ELF-1 (cell line): ENCODE measurements at regions not wholly inside any gene's neighbourhood (a gene's known extent, or its start where the extent isn't known, plus 50 kb on each side); places are given as distances from the start of the nearest gene placed in this dataset.

Source experiments
- DNase-seq: peaks from one replicate; pipeline ENCODE4 v3.0.0-alpha.2; 2016; ENCODE audit warnings: low read depth, low spot score

DNA sequence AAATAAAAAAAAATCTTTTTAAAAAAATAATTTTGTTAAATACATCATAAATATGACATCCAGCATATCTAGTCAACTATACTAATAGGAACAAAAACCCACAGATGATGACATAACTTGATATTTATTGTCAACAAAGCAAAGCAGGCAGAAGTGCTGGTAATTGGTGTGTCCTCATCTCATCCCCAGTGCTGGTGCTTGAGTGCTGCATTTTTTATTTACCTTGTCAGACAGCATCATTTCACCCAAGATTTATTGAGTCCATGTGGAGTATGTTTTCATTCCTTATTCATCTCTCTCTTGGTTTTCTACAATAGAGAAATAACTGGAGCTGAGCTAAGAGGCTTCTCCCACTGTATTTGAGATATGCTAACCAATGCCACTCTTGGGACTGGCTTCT, 191.6 kb upstream of the SLC14A2 start:
- DNase-seq = no peak

DNA sequence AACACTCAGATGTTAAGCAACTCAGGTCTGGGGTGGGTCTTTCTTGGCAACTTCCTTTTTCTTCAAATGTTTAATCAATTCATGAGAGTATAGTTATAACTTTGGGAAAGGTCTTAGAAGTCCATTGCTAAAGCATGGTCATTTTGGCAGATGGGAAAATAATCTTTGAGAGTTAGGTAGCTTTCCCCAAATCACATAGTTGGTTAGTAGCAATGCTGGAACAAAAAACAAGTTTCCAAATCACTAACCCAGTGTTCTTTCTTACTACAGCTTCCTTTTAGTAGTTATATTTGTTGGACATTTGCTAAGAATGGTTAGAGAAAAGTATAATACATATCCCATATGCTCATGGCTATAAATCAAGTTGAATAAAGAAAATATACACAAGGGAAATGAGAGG, 185.2 kb upstream of the SLC14A2 start:
- no peak for DNase-seq

DNA sequence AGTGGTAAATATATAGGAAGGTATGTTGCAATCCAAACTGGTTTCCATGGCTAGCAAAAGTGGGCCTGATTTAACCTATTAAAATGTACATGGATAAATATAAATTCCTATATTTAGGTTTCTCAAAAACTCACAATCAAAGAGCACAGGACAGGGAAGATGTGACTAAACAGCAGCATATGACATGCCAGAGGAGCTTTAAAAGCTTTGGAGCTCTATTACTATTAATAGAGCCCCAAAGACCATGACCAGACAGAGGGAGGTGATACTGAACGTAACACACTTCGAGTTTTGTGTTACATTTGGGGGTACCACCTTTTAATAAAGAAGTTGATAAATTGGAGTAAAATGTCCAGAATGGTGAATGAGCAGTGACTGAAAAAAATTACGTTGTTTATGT, 179.5 kb upstream of the SLC14A2 start:
- DNase-seq = no peak

DNA sequence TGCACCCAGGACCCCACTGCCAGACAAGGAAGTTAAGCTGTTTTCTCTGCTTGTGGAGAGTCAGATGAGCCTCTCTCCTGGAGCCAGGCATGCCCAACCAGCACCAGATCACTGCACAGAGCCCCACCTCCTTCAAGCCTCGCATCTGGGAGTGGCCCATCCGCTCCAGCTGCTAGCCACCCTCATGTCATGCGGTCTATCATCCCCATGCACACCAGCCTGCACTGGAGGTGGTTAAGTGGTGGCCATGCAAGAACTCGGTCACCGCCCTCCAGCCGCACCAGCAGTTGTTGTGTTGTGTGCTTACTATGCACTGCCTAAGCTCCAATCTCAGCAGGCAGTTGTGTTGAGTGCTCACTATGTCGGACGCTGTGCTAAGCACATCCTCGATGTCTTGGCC, 177.9 kb upstream of the SLC14A2 start:
- peak; percentile 31 for DNase-seq

DNA sequence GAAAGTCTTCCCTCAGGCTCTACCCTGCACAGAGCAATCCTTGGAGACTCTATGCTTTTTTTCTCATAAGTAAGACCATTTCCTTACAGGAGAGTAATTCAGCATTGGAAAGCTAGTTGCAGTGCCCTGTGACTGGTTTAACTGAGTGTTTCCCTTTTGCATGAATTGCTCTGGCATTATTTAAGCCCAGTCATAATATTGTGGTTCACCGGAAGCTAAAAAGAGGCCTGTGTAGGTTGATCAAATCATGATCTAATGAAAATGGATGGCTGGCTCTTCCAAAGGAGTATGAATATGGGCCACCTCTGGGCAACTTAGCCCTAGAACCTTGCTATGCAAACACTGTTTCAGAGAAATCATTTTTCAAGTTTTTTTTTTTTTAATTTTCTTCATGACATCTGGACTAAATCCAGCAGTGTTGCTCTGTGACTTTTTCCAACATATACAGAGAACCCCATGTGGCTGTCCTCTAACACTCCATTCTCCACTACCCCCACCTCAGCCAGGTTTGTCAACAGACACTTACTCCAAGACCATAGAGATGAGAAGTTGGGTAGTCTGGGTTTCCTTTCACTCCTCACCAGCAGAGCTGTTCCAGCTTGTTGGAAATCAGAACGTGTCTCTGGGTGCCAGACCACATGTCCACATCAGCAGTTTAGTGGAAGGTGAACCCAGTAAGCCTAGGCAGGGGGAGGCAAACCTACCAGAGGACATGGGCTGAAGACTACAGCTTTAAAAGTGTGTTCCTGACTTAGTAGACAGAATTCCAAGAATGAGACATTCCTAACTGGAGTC, 175.2 kb upstream of the SLC14A2 start:
- no peak for DNase-seq

DNA sequence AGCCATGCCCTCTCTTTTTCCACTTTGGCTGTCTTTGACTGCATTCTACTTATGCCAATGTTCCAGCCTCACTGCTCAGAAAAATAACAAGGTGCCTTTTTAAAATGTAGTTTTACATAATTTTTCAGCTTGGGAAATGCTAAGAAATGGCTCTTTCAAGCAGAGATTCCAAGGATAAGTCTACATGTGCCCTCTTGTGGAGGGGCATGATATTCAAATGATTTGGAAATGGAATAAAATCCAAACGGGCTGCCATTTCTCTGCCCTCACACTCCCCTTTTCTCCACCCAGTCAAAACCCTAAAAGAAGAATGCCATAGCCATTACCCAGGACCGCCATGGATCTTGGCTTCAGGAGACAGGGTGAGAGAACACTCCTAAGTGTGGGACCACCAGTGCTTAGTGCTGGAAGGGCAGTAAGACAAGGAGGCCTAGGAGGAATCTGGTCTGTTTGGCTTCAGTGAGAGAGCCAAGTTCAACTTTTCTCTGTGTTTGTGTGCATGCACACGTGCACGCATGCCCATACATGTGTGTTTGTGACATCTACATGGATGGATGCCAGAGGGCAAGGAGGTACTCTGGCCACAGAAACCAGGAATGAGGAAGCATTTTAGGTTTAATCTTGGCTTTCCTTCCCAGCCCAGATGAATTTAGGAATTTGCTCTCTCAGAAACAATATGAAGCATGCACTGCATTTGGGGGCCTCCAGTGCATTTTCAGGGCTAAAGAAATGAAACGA, 174.0 kb upstream of the SLC14A2 start:
- DNase-seq = no peak

DNA sequence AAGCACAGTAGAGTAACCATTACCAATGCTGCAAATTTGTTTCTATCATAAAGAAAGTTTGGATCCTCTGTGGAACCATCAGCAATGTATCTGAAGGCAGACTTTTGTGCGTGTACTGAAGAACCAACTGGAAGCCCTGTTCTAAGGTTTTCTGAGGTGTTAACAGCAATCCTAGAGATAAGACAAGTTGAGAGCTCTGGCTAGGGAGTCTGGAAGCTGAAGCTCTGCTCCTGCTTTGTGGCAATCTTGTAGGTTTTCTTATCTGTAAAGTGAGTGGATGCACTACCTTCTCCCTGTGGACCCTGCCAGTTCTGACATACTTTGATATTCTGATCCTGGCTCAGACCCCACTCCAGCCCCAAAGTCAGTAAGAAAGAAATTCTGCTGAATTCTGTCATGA, 171.2 kb upstream of the SLC14A2 start:
- DNase-seq = peak; percentile 2

DNA sequence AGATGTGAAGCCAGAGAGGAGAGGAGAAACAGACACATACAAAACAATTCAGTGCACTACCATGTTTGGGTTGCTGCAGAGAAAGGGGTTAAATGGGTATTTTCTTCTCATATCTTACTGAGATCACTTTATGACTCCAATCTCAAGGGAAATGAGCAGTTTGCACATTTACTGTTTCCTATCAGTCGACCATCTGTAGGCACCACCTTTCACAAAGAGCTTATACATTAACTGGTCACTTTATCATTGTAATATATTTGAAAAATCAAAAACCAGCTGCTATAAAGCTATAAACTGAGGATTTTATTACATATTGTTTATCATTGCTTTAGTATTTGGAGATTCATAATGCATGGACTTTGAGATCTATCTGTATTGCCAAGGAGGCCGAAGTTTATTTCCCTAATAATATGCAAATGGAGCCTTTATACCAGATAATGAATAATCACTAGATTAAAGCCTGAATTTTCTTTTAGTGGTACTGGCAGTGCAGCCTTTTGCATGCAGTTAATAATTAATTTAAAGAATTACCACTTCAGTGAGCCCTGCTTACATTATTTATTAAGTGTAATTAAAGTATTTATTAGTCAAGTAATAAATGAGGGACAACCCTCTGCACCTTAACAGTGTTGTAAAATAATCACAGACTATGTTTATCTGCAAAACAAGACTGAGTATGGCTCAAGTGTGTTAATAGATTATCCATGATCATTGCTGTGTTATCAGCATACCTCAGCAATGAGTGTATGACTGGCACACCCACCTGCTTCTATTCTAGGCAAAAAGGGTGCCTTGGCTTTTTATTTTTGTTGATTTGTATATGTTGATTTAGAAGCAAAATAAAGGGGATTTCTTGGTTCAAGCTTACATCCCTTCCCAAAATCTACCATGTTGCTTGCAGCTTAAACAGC, 167.7 kb upstream of the SLC14A2 start:
- no peak for DNase-seq

DNA sequence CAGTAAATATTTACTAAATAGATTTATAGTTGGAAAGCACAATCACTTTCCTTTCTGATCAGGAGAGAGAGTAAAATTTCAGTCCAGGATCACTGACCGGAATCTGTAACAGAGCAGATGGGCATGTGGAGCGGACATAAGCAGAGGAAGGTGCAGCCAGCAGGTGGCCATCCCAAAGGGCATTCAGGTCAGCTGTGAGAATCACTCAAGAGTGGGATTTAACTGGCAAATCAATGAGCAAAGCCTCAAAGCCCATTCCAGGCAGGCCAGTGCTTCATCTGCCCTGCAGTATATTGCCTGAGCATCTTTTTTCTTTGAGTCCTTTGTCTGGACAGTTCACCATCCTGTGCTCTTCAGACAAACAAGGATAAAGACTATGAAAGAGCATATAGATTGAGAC, 166.4 kb upstream of the SLC14A2 start:
- DNase-seq = no peak

DNA sequence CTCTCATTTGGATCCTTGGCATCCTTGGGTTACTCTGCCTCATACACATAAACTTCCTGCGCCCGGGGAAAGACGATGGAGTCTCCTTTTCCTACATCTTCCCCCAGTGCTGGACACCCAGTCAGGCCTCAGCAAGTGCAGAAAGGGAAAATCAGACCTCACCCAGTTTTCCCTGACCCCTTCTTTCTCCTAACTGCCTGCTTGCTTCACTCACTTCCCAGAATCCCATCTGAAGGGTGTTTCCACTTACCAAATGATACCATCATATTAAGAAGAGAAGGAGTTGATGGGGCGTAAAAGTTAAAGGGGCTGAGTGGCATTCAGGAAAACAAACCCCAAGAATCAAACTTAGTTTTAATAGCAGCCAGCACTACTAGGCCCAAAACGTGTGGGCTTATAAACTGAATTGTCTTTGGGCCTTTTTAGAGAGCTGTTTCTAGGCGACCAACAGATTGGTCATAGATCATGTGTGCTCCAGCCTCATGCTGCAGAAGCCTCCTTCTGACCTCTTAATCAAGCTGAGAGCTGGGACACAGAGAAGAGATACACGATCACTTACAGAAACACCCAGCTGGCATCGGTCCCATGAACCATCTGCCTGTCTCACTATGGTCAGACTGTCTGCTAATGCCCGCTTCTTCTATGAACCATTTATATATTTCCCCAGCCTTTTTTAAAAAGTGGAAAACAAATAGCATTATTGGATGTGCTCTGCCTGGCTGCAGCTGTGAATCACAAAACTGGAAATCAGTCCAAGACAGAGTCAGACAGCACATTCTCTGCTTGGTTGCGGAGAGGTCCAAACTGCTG, 165.7 kb upstream of the SLC14A2 start:
- DNase-seq = no peak

DNA sequence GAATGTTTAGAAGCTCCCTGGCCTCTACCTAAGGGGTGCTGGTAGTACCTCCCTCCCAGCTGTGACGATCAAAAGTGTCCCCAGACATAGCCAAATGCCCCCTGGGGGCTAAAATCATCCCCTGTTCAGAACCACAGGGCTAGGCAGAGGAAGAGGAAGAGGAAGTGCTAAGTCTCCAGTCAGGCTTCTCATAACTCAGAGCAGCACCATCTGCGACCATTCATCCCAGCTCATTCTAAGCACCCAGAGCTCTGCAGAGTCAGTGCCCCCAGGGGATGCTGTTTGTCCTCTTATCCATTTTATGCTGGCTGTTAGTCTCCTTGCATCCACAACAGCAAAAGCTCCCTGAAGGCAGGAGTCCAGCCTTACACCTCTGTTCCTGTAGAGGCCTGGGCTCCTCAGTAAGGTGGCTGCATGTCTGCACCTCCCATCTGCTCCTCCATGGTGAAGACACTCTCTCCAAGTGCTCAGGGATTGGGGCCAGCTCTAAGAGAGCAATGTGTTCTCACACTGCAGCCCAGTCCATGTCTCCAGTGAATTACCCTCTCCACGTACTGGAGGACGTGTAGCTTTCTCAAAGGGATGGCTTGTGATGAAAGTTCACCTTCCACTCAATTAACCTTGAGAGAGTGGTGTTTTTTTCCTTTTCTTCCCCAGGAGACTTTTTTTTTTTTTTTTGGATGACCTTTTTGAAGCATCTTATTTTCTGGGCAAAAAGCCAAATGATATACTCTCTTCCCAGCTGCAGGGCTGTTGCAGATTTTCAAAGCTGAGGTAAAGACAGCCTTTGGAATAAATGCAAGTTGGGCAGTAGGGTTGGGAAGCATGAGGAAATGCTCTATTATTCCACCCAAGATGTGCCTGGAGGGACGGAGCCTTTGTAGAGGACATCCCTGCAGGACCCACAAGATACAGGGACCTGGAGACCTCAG, 158.9 kb upstream of the SLC14A2 start:
- DNase-seq = peak; percentile 35

DNA sequence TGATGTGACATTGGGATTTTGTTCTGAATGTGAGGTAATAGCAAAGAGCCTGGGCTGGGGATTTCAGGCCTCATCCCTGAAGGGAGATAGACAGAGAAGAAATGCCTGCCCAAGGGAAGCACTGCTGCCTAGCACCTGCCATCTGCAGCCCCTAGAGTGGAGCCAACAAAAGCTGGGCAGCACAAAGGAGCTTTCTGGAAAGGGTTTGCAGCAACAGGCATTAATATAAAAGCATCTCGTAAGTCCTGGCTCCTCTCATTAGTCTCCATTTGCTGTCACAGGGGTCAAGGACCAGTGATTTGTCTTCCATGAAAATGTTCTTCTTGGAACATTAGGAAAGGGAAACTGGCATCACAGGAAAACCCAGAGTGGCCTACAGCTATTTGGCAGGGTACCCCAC, 157.2 kb upstream of the SLC14A2 start:
- DNase-seq = no peak

DNA sequence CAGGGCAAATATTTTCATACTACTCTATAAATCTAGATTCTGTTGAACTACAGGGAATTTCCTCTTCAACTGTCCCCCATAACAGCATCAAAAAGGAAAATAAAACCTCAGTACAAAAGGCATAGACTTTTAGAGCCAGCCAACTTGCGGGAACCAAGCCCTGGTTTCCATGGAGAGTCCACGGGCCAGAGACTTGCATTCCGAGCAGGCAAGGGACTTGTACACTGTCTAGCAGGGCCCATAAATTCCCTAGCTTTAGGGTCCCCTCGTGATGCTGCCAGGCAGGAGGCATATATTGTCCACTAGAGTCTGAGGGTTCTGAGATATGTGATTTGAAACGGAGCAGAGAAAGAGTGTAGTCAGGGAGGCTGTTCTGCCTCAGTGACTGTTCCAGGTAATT, 153.1 kb upstream of the SLC14A2 start:
- no peak for DNase-seq

DNA sequence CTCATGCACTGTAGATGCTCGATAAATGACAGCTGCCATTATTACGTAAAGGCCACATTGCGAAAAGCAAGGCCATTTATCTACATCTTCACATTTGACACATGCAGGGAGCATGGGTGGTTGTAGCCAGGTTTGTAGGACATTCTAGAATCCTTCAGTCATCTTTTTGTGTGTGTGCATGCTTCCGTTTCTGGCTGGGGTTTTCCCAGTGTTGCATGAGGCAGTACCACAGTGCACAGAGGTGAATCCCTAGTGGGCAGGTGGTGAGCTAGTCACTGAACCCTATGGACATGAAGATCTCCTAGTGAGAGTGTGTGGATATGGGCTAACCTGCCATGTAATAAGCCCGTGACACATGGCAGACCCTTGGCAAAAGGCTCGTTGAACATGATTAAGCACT, 151.8 kb upstream of the SLC14A2 start:
- DNase-seq = no peak

DNA sequence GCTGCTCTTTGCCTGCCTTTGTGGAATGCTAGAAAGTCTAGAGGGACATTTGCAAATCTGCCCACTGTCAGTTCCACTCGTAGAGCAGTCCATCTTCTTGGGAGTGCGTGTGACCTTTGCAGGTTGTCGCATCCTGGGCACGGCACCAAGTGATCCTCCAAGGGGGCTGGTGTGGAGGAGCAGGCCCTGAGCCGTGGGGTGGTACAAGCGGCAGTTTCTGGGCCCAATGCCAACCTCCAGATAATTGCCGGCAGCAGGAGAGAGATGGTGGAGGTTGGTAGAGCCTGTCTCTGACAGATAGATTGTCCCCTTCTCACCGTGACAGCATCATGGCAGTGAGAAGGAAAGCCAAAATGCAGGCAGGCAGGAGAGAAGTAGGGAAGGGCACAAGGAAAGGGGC, 150.7 kb upstream of the SLC14A2 start:
- DNase-seq = no peak

DNA sequence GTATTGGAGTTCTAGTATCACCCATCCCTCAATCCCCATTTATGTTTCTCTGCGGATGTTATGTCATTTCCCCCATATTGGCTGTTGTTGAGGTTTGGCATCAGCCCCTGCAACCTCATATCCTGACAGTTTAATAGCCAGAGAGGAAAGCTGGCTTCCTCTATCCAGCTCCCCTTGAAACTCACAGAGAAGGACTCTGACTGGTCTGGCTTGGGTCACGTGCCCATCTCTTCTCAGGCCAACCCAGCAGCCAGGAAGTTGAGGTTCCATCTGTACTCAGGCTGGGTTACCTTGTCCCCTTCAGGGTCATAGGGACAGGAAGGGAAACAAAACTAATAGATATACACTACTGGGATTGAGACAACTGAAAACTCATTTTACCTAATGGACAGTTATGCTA, 148.0 kb upstream of the SLC14A2 start:
- DNase-seq = no peak

DNA sequence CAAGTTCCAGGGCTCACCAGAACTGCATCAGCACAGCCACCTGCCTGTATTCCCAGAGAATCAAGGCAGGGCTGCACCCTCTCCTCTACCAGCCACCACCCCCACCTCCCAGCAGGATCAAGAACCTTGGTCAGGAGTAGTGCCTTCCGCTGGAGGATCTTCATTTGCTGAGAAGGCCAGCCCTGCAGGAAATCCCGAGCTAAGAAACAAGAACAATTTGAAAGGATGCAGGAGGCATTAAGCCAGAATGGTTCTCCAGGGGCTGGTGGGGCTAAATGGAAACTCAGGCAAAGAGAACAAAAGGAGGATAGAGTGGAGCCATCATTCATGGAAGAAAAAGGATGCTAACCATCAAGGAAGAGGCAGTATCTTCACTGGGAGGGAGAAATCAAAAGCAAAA, 147.3 kb upstream of the SLC14A2 start:
- no peak for DNase-seq

DNA sequence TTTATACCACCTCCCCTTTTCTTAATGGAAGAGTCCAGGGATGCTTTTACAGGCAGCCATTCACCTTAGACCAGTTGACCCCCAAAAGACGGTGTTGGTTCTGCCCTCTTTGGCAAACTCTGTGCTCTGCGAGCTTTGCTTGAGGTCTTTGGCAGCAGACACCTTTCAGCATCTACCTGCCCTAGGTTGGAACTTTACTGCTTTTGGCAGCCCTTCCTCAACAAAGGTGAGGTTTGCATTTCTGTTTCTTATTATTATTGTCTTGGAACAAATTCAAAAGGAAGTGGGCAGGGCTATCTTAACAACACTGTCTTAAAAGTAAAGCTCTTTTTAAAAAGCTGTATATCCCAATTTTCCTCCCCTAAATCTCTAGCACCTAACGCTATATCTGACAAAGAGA, 136.4 kb upstream of the SLC14A2 start:
- DNase-seq = no peak

DNA sequence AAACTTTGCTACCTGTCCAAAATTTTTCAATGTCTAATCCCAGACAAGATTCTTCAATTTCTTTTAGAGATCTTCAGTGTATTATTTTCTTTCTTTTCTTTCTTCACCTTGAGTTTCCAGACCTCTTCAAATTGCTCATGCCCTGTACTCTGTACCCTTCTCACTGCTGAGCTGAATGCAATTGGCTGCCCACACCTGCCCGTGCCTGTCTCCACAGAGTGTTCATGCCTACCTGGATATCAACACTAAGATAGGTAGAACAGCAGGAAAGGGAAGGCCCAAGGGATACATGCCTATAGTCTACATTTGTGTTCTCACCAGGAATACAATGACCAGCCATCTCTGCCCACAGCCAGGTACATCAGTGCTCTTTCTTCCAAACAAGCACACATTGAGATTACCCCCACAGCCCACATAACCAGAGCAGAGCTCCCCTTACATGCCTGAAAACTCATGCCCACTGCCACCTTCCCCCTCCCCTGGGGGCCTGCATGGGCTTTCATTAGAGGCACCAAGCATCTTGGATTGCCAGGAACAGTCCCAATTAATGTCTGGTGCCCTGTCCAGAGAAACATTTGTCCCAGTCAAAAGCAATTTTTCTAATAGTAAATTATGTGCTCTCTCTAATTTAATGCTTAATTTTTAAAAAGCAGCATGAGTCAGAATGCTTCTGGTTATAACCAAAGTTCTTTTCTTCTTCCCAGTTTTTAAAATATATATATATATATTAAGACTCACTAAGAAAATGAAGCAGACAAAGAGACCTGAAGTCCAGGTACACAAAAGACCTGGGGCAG, 134.9 kb upstream of the SLC14A2 start:
- DNase-seq = no peak

DNA sequence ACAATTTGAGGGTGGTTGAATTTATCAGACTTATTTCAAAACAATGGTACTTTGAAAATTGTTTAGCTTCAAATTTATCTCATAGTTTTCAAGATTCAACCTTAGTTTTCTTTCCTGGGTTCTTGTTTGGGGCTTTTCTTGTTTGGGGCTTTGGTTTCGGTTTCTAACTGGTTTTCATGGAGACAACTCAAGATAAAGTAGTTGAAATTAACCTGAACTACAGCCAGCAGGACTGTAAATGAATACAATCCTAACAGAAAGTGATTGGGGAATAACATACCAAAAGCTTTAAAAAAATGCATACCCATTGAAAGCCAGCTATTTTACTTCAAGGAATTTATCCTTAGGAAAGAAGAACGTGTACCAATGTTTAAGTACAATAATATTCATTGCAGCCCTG, 133.5 kb upstream of the SLC14A2 start:
- DNase-seq = no peak
